Vagina (tissue), 2 donors: ENCODE measurements at regions not wholly inside any gene's neighbourhood (a gene's known extent, or its start where the extent isn't known, plus 50 kb on each side); places are given as distances from the start of the nearest gene placed in this dataset.
"Not testable (repeated sequence)": the region's sequence is repeated elsewhere in the genome, so short reads cannot be mapped to it uniquely, and the experiment has no call there.

ENCODE experiments used
- DNase-seq, 2 donors: peaks; one replicate each; pipeline ENCODE4 v3.0.0-alpha.2; 2017; ENCODE audit errors: extremely low spot score in 2 of 2
- H3K27ac ChIP-seq: fragments of 200-600 bp; sonication (generic); one replicate; pipeline ENCODE4 v1.5.1; 2019
- H3K27me3 ChIP-seq: fragments of 200-600 bp; sonication (generic); one replicate; pipeline ENCODE4 v1.5.1; 2019
- H3K36me3 ChIP-seq, 2 donors: fragments of 200-600 bp; sonication (generic); one replicate each; pipeline ENCODE4 v1.5.1; 2017 to 2019
- H3K4me1 ChIP-seq: fragments of 200-600 bp; sonication (generic); one replicate; pipeline ENCODE4 v1.5.1; 2019
- H3K4me3 ChIP-seq, 2 donors: fragments of 200-600 bp; sonication (generic); 1 replicate in 1 of 2; 2 replicates in 1 of 2; pipeline ENCODE4 v1.5.1; 2016 to 2019
- H3K9me3 ChIP-seq: fragments of 200-600 bp; sonication (generic); one replicate; pipeline ENCODE4 v1.5.1; 2019
- POLR2A ChIP-seq, 2 donors: fragments of 450-650 bp; IDR thresholded peaks; one replicate each; pipeline ENCODE4 v1.6.1; 2017; ENCODE audit warnings: antibody characterized with exemption in 2 of 2, mild to moderate bottlenecking in 2 of 2, moderate library complexity in 2 of 2
- POLR2AphosphoS5 ChIP-seq, 2 donors: sonication (generic); formaldehyde crosslinking; IDR thresholded peaks; one replicate each; pipeline ENCODE4 v1.9.0; 2017; ENCODE audit warnings: antibody characterized with exemption in 2 of 2, mild to moderate bottlenecking in 2 of 2, low read depth in 1 of 2; ENCODE audit not compliant: insufficient read depth in 1 of 2
- intact Hi-C: fragments of 100-400 bp; cut with DNase I; formaldehyde crosslinking; loops from one replicate; pipeline ENCODE4 v1.15.1; 2023
- TF ChIP-seq, protein P1 (sequence below), 3 experiments: fragments of 450-650 bp in 2 of 3; fragments of 200-600 bp in 1 of 3; sonication (generic) in 1 of 3; IDR thresholded peaks; one replicate each; pipeline ENCODE4 v1.5.1; 2017 to 2019; ENCODE audit warnings: antibody characterized with exemption in 3 of 3, mild to moderate bottlenecking in 2 of 3, moderate library complexity in 2 of 3

DNA sequence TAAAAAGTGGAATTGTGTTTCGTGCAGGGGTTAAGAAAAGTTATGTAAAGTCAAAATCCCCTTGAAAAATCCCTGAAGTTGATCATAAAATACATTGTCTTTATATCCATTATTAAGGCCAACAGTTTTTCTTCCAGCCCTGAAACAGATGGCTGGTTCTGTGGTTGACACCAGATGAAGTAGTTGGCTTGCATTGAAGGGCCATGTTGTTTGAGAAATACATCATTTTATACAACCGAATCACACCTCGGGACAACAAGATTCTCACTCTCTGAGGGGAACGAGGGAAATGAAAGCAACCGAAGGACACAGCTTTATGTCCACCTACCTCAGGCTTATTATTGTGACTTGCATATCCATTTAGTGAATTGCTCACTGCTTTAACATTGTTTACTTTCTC lies 126.0 kb upstream of the MITF start:
- intact Hi-C loops = no loop called here
- Histone ChIP-seq H3K27me3 (no peaks in the 10 kb centered on the region), H3K9me3 (no peaks in the 10 kb centered on the region), H3K4me3 (no peak overlapping the region), H3K4me1 (no peaks in the 10 kb centered on the region), H3K27ac (no peak overlapping the region), H3K36me3 (no peaks in the 10 kb centered on the region)
- no peak for DNase-seq
- TF ChIP-seq, protein P1, sequence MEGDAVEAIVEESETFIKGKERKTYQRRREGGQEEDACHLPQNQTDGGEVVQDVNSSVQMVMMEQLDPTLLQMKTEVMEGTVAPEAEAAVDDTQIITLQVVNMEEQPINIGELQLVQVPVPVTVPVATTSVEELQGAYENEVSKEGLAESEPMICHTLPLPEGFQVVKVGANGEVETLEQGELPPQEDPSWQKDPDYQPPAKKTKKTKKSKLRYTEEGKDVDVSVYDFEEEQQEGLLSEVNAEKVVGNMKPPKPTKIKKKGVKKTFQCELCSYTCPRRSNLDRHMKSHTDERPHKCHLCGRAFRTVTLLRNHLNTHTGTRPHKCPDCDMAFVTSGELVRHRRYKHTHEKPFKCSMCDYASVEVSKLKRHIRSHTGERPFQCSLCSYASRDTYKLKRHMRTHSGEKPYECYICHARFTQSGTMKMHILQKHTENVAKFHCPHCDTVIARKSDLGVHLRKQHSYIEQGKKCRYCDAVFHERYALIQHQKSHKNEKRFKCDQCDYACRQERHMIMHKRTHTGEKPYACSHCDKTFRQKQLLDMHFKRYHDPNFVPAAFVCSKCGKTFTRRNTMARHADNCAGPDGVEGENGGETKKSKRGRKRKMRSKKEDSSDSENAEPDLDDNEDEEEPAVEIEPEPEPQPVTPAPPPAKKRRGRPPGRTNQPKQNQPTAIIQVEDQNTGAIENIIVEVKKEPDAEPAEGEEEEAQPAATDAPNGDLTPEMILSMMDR (IDR thresholded peaks at IDR 0.05) = no peak
- TF ChIP-seq POLR2A (IDR thresholded peaks at IDR 0.05) (no peak), POLR2AphosphoS5 (IDR thresholded peaks at IDR 0.05; ENCODE audit: insufficient read depth in 1 of 2, low read depth in 1 of 2) (no peak)

DNA sequence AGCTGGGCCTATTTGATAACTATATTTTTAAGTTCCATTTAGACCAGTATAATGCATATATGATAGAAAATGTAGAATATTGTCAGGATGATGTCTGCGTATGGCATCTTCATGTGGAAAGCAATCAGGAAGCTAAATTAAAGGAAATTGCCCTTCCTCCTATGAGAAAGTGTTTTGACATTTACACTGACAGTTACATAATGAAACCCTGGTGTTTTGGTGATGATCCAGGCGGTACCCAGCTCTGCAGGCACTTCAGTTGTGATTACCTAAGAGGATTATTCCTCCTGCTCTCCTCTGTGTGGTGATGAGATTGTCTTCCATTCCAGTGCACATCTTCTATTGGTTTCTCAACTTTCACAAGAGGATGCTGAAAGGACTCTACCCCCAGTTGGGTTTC lies 126.5 kb upstream of the MITF start:
- H3K9me3 ChIP-seq = no peaks in the 10 kb centered on the region
- no peak for DNase-seq
- no peaks in the 10 kb centered on the region for H3K4me1 ChIP-seq
- TF ChIP-seq POLR2A (IDR thresholded peaks at IDR 0.05) = no peak
- no peak for TF ChIP-seq POLR2AphosphoS5 (IDR thresholded peaks at IDR 0.05; ENCODE audit: insufficient read depth in 1 of 2, low read depth in 1 of 2)
- TF ChIP-seq, protein P1 (IDR thresholded peaks at IDR 0.05) = no peak
- intact Hi-C loops = no loop called here
- no peaks in the 10 kb centered on the region for H3K27me3 ChIP-seq
- H3K4me3 ChIP-seq = no peak overlapping the region
- H3K36me3 ChIP-seq = no peaks in the 10 kb centered on the region
- no peak overlapping the region for H3K27ac ChIP-seq

DNA sequence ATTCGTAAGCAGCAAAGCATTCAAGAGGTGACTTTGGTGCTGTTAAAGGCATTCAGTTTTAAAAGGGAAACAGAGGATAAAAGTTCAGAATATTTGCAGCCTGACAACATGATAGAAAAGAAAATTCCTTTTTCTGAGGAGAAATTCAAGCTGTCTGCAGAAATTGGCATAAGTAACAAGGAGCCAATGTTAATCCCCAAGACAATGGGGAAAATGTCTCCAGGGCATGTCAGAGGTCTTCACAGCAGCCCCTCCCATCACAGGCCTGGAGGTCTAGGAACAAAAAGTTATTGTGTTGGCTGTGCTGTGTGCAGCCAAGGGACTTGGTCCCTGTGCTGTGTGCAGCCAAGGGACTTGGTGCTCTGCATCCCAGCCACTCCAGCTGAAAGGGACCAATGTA lies 129.7 kb upstream of the MITF start:
- H3K27me3 ChIP-seq, H3K4me1 ChIP-seq, H3K9me3 ChIP-seq, DNase-seq, H3K36me3 ChIP-seq, intact Hi-C loops, H3K27ac ChIP-seq, H3K4me3 ChIP-seq: not testable (repeated sequence)

DNA sequence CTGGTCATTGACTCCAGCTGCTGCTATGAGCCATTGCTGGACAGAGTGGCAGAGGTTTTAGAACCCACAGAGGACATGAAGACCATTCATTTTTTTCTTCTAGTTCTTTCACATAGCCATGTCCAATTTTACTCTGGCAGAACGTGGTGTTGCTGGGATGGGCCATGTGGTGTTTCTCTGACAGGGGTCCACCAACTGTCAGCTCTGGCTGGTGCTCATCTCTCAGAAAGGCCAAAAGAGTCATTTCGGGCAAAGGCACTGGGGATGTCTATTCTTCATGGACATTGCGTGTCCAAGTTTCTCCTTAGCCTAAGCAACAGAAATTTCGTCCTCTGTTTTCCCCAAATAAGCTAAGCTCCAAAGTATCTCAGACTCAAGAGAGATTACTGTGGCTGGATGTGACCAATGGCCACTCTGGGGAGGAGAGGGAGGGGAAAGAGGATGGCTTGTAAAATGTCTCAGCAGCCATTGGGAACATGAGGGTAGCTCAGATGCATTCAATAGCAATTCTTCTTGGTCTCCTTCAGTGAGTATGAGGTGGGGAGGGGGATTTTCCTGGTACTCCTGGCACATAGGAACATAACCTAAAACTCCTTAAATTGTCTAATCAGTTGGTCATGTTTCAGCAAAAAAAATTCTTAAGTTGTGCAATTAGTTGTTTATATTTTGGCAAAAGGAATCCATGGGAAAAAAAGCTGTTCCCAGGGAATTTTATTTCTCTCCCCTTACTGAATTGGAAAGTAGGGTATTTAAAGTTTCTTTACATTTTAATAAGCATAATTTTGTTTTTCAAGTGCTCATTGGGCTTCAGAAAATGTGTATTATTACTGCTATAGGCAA lies 131.6 kb upstream of the MITF start:
- no peaks in the 10 kb centered on the region for H3K27me3 ChIP-seq
- TF ChIP-seq POLR2A (IDR thresholded peaks at IDR 0.05) (no peak), POLR2AphosphoS5 (IDR thresholded peaks at IDR 0.05; ENCODE audit: insufficient read depth in 1 of 2, low read depth in 1 of 2) (no peak)
- TF ChIP-seq, protein P1 (IDR thresholded peaks at IDR 0.05) = no peak
- no peak overlapping the region for H3K27ac ChIP-seq
- H3K36me3 ChIP-seq = no peaks in the 10 kb centered on the region
- H3K4me3 ChIP-seq = no peak overlapping the region
- no peak for DNase-seq
- H3K4me1 ChIP-seq = no peaks in the 10 kb centered on the region
- no peaks in the 10 kb centered on the region for H3K9me3 ChIP-seq
- intact Hi-C loops = no loop called here

DNA sequence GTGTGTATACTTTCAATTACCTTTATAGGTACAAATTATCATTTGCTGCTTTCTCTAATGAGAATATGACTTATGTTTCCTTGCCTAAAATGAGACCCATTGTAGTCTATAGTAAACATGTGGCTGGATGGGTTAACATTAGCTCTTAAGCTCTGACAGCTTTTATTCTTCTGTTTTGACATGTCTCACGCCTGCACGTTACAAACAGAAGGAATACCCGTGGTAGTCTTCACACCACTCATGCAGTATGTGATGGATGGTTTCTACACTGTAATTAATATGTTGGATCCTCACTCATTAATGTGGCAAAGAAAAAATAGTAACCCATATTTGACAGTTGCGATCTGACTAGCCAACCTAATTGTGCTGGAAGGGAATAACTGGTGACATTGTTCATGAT lies 133.4 kb upstream of the MITF start:
- Histone ChIP-seq H3K27me3 (no peaks in the 10 kb centered on the region), H3K9me3 (no peaks in the 10 kb centered on the region), H3K27ac (no peak overlapping the region), H3K4me1 (no peaks in the 10 kb centered on the region), H3K4me3 (no peak overlapping the region), H3K36me3 (no peaks in the 10 kb centered on the region)
- intact Hi-C loops = no loop called here
- no peak for DNase-seq
- TF ChIP-seq, protein P1 (IDR thresholded peaks at IDR 0.05) = no peak
- no peak for TF ChIP-seq POLR2A (IDR thresholded peaks at IDR 0.05)
- no peak for TF ChIP-seq POLR2AphosphoS5 (IDR thresholded peaks at IDR 0.05; ENCODE audit: insufficient read depth in 1 of 2, low read depth in 1 of 2)
